NT2/D1 (cell line): ENCODE measurements at regions not wholly inside any gene's neighbourhood (a gene's known extent, or its start where the extent isn't known, plus 50 kb on each side); places are given as distances from the start of the nearest gene placed in this dataset.

Experiments
- SUZ12 ChIP-seq: IDR thresholded peaks from 2 replicates; pipeline ENCODE4 v1.6.1; 2011; ENCODE audit not compliant: insufficient read length, insufficient read depth; ENCODE audit errors: extremely low read depth
- YY1 ChIP-seq: IDR thresholded peaks from 2 replicates; pipeline ENCODE4 v1.6.1; 2011; ENCODE audit not compliant: insufficient read length, insufficient read depth
- ZNF274 ChIP-seq: IDR thresholded peaks from 2 replicates; pipeline ENCODE4 v1.6.1; 2011; ENCODE audit warnings: mild to moderate bottlenecking, low read depth, low read length

DNA sequence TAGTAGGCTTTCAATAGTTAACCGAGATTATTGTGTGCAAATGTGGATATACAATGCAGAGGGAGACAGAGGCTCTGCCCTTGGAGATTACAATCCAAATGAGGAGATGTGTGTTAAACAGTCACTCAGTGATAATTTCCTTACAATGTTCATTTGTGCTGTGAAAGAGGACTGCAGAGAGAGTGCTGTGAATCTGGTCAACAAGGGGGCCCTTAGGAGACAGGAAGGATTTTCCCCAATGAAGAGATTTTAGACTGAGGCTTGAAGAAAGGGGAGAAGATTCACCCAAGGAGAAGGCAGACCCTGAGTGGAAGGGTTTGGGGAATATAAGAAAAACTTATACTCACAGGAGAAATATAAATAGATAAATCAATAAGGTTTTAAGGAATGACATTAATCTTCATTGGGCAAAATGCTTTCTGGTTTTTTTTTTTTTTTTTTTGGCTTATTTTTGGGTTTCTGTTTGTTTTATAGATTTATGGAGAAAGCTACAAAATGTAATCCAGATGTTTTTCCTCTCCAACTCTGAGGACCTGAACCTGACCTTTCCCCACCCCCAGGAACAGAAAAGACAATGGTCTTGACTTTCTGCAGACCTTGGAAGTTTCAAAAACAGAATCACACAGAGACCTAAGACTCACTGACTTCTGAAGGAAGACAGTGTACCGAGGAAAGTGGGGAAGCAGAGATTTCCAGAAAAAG is 151.3 kb upstream of the SERPINE2 start:
- no peak for TF ChIP-seq ZNF274
- TF ChIP-seq YY1, result no peak
- no peak for TF ChIP-seq SUZ12
